Astrocyte of the cerebellum (primary cell): ENCODE measurements at regions not wholly inside any gene's neighbourhood (a gene's known extent, or its start where the extent isn't known, plus 50 kb on each side); places are given as distances from the start of the nearest gene placed in this dataset.

Source experiments
- DNase-seq: peaks from one replicate; pipeline ENCODE4 v3.0.0-alpha.2; 2011; ENCODE audit warnings: low read depth
- H3K4me3 ChIP-seq: 2 replicates; pipeline ENCODE4 v1.5.1; 2011; ENCODE audit warnings: mild to moderate bottlenecking, low read depth, low read length, moderate library complexity
- CTCF ChIP-seq: IDR thresholded peaks from 2 replicates; pipeline ENCODE4 v1.5.1; 2012; ENCODE audit warnings: low read length, low read depth, moderate library complexity, mild to moderate bottlenecking; ENCODE audit errors: missing control alignments
- in situ Hi-C: cut with HindIII; loops from 2 replicates; pipeline ENCODE4 v1.10.0; 2017; ENCODE audit warnings: low sequenced_read_pairs

- no peak for DNase-seq
- no peak for TF ChIP-seq CTCF
- in situ Hi-C loops = loop anchor here (25.0 kb wide), 1 partner anchor 276 kb away; the partner anchor contains the start of gene SPRY1
- no peak overlapping the region for H3K4me3 ChIP-seq
Observed at GRCh38 chr4:123662827-123663226, 266.2 kb downstream of the SPRY1 start.

- no peak overlapping the region for H3K4me3 ChIP-seq
- no peak for TF ChIP-seq CTCF
- DNase-seq = no peak
- in situ Hi-C loops = loop anchor here (25.0 kb wide), 1 partner anchor 279 kb away; the partner anchor contains the start of gene SPRY1
Observed at GRCh38 chr4:123666486-123666885, 269.9 kb downstream of the SPRY1 start.

- no peak overlapping the region for H3K4me3 ChIP-seq
- DNase-seq = no peak
- in situ Hi-C loops = loop anchor here (25.0 kb wide), 1 partner anchor 280 kb away; the partner anchor contains the start of gene SPRY1
- no peak for TF ChIP-seq CTCF
Observed at GRCh38 chr4:123667496-123667895, 270.9 kb downstream of the SPRY1 start.

- H3K4me3 ChIP-seq = no peak overlapping the region
- DNase-seq = no peak
- TF ChIP-seq CTCF = no peak
- in situ Hi-C loops = loop anchor here (25.0 kb wide), 1 partner anchor 281 kb away; the partner anchor contains the start of gene SPRY1
Observed at GRCh38 chr4:123667991-123668390, 271.4 kb downstream of the SPRY1 start.

GRCh38 chr4:123671636-123672404 lies 275.2 kb downstream of the SPRY1 start:
- H3K4me3 ChIP-seq = no peak overlapping the region
- DNase-seq = no peak
- in situ Hi-C loops = loop anchor here (25.0 kb wide), 1 partner anchor 285 kb away; the partner anchor contains the start of gene SPRY1
- no peak for TF ChIP-seq CTCF

GRCh38 chr4:123672987-123673386 lies 276.4 kb downstream of the SPRY1 start:
- no peak for DNase-seq
- TF ChIP-seq CTCF = no peak
- in situ Hi-C loops = loop anchor here (25.0 kb wide), 1 partner anchor 286 kb away; the partner anchor contains the start of gene SPRY1
- no peak overlapping the region for H3K4me3 ChIP-seq
